ENCODE measurements at regions not wholly inside any gene's neighbourhood (a gene's known extent, or its start where the extent isn't known, plus 50 kb on each side); places are given as distances from the start of the nearest gene placed in this dataset.

DNA sequence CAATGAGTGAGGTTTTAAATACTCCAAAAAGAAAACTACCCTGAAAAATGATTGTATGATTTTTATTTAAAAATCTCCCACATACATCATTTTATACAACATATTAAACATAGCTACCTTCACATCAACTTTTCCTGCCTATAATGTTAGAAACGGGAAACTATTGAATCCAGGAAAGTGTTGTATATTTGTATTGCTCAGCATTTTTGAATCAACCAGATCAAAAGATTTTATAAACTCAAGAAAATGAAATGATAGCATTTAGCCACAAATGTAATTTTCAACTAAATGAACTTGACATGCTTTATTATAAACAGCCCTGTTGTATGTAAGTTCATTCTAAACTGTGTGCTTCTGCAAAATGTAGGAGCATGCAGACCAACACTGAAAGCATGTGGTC, 124.6 kb upstream of the SLC10A2 start:
- TF ChIP-seq YY1 (IDR thresholded peaks at IDR 0.05; ENCODE audit: insufficient read depth, insufficient read length): no peak
- TF ChIP-seq ZNF274 (IDR thresholded peaks at IDR 0.05; ENCODE audit: low read depth, low read length): no peak
- no peak for TF ChIP-seq SUZ12 (IDR thresholded peaks at IDR 0.05; ENCODE audit: extremely low read depth, insufficient read depth, insufficient read length)
